Thyroid gland (tissue), 4 donors: ENCODE measurements at regions not wholly inside any gene's neighbourhood (a gene's known extent, or its start where the extent isn't known, plus 50 kb on each side); places are given as distances from the start of the nearest gene placed in this dataset.

Source experiments
- DNase-seq, 2 donors: peaks; one replicate each; pipeline ENCODE4 v3.0.0-alpha.2; 2019
- H3K27ac ChIP-seq, 3 donors: fragments of 200-600 bp; sonication (generic); 1 replicate in 2 of 3; 2 replicates in 1 of 3; pipeline ENCODE4 v1.5.1; 2016 to 2019; ENCODE audit warnings: mild to moderate bottlenecking in 1 of 3, moderate library complexity in 1 of 3
- H3K27me3 ChIP-seq: fragments of 200-600 bp; sonication (generic); one replicate; pipeline ENCODE4 v1.5.1; 2019
- H3K36me3 ChIP-seq, 2 donors: fragments of 200-600 bp; sonication (generic); one replicate each; pipeline ENCODE4 v1.5.1; 2016 to 2019
- H3K4me1 ChIP-seq, 2 donors: fragments of 200-600 bp; sonication (generic); one replicate each; pipeline ENCODE4 v1.5.1; 2017 to 2019
- H3K4me3 ChIP-seq, 3 donors: fragments of 200-600 bp; sonication (generic); replicated peaks in 1 of 3; 1 replicate in 2 of 3; 2 replicates in 1 of 3; pipeline ENCODE4 v1.5.1; 2016; ENCODE audit warnings: mild to moderate bottlenecking in 1 of 3
- H3K9me3 ChIP-seq: fragments of 200-600 bp; sonication (generic); one replicate; pipeline ENCODE4 v1.5.1; 2017
- POLR2A ChIP-seq, 2 donors: fragments of 450-650 bp; IDR thresholded peaks; one replicate each; pipeline ENCODE4 v1.6.1; 2017; ENCODE audit warnings: antibody characterized with exemption in 2 of 2, mild to moderate bottlenecking in 2 of 2, moderate library complexity in 1 of 2
- WGBS, 2 donors: methylation state at CpG; one replicate each; pipeline ENCODE4 v1.1.5; 2017; 5-methylcytosine and 5-hydroxymethylcytosine counted together
- intact Hi-C: fragments of 100-400 bp; cut with DNase I; formaldehyde crosslinking; loops from one replicate; pipeline ENCODE4 v1.15.1; 2023
- TF ChIP-seq, protein P1 (sequence below), 6 experiments: fragments of 200-600 bp in 3 of 6; fragments of 450-650 bp in 3 of 6; sonication (generic) in 3 of 6; IDR thresholded peaks; one replicate each; pipeline ENCODE4 v1.5.1; 2016 to 2019; ENCODE audit warnings: antibody characterized with exemption in 6 of 6, mild to moderate bottlenecking in 2 of 6, inconsistent platforms in 1 of 6, moderate library complexity in 1 of 6

DNA sequence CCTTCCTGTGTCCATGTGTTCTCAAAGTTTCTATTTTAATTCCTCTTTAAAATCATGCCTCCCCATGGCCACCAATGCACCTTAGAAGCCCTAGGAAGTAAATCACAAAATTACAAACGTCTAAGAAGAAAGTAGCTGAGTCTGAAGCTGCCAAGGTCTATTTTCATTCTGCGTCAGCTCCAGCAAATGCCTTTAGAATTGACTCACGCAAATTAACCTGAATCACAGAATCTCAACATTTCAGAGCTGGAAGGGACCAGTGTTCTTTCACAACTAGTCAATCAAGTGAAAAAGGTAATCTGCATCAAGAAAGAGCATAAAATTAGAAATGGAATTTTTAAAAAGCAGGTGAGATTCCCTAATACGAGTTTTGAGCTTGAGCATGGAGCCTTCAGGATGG lies 1017.6 kb downstream of the SORCS3 start:
- intact Hi-C loops = no loop called here
- H3K4me3 ChIP-seq = no peak overlapping the region
- H3K27me3 ChIP-seq = no peaks in the 10 kb centered on the region
- no peaks in the 10 kb centered on the region for H3K9me3 ChIP-seq
- TF ChIP-seq, protein P1, sequence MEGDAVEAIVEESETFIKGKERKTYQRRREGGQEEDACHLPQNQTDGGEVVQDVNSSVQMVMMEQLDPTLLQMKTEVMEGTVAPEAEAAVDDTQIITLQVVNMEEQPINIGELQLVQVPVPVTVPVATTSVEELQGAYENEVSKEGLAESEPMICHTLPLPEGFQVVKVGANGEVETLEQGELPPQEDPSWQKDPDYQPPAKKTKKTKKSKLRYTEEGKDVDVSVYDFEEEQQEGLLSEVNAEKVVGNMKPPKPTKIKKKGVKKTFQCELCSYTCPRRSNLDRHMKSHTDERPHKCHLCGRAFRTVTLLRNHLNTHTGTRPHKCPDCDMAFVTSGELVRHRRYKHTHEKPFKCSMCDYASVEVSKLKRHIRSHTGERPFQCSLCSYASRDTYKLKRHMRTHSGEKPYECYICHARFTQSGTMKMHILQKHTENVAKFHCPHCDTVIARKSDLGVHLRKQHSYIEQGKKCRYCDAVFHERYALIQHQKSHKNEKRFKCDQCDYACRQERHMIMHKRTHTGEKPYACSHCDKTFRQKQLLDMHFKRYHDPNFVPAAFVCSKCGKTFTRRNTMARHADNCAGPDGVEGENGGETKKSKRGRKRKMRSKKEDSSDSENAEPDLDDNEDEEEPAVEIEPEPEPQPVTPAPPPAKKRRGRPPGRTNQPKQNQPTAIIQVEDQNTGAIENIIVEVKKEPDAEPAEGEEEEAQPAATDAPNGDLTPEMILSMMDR (IDR thresholded peaks at IDR 0.05) = no peak
- no peak for TF ChIP-seq POLR2A (IDR thresholded peaks at IDR 0.05)
- H3K4me1 ChIP-seq = no peaks in the 10 kb centered on the region
- no peaks in the 10 kb centered on the region for H3K36me3 ChIP-seq
- DNase-seq = no peak
- H3K27ac ChIP-seq = no peak overlapping the region
- WGBS, 2 donors = 68 to 72% methylated on average over 4 of the region's 4 CpGs

DNA sequence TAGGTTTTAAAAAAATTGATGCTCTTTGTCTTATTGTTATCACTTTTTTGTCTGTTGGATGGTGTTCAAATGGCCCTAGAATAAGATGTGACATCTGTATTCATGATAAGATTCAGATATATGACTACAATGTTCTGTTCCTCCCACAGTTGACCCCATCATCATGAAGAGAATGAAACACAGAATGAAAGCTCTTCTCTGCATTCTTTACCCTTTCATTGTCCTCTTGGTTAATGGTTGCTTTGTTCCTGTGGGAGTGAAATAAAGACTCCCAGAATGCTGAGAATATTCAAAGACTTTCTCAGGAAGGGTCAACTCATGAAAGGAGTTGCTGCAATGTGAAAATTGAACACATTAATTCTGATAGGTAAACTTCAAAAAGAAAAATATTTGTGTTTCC lies 1015.8 kb downstream of the SORCS3 start:
- no peak for DNase-seq
- Histone ChIP-seq H3K27ac (no peak overlapping the region), H3K4me1 (no peaks in the 10 kb centered on the region), H3K27me3 (no peaks in the 10 kb centered on the region), H3K36me3 (no peaks in the 10 kb centered on the region), H3K9me3 (no peaks in the 10 kb centered on the region), H3K4me3 (no peak overlapping the region)
- intact Hi-C loops = no loop called here
- TF ChIP-seq, protein P1 (IDR thresholded peaks at IDR 0.05) = no peak
- TF ChIP-seq POLR2A (IDR thresholded peaks at IDR 0.05) = no peak

GRCh38 chr10:105650306-105650705 lies 1009.2 kb downstream of the SORCS3 start:
- Histone ChIP-seq H3K9me3 (no peaks in the 10 kb centered on the region), H3K4me3 (no peak overlapping the region), H3K27me3 (no peaks in the 10 kb centered on the region), H3K27ac (no peak overlapping the region), H3K36me3 (no peaks in the 10 kb centered on the region), H3K4me1 (no peaks in the 10 kb centered on the region)
- no peak for DNase-seq
- TF ChIP-seq POLR2A (IDR thresholded peaks at IDR 0.05) = no peak
- TF ChIP-seq, protein P1 (IDR thresholded peaks at IDR 0.05) = no peak
- 66 to 72% methylated on average over 3 of the region's 3 CpGs for WGBS, 2 donors
- intact Hi-C loops = no loop called here

DNA sequence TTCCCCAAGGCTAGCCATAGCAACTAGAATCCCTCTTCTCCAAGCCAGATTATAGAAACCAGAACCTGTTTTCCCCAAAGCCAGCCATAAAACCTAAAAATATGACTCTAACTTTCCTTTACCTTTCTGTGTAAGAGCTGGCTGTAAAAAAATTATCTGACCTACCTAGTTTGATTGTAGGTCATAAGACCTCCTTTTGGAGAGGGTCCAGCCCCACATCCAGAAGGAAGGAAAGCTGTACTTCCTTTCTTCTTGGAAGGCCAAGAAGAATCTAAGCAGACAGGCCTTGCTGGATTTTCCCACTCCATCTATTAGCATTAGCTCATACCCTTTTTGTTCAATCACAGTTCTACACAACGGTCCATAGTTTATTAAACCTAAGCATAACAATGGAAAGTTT lies 1006.3 kb downstream of the SORCS3 start:
- no peak overlapping the region for H3K4me3 ChIP-seq
- no peaks in the 10 kb centered on the region for H3K4me1 ChIP-seq
- intact Hi-C loops = no loop called here
- 70 to 76% methylated on average over 1 of the region's 1 CpG for WGBS, 2 donors
- TF ChIP-seq POLR2A (IDR thresholded peaks at IDR 0.05) = no peak
- TF ChIP-seq, protein P1 (IDR thresholded peaks at IDR 0.05) = no peak
- no peak for DNase-seq
- no peak overlapping the region for H3K27ac ChIP-seq
- H3K27me3 ChIP-seq = no peaks in the 10 kb centered on the region
- H3K9me3 ChIP-seq = no peaks in the 10 kb centered on the region
- H3K36me3 ChIP-seq = no peaks in the 10 kb centered on the region

DNA sequence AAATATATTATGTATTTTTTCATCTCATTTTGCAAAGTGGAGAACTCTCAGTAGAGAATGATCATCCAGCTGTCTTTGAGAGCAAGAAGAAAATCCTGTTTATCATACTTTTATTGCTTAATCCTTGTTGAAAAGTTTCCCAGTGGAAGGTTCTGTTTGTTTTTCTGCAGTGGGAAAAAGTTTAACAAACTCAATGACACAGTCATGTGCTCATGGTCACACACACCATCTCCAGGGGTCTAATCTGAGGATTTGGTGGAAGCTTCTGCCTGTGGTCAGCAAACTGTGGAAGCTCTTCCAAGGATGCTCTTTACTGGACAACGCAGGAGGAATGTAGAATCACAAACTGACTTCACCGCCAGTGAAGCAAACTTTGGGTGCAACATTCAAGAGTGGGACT lies 1003.9 kb downstream of the SORCS3 start:
- intact Hi-C loops = no loop called here
- Histone ChIP-seq H3K27me3 (no peaks in the 10 kb centered on the region), H3K9me3 (no peaks in the 10 kb centered on the region), H3K4me1 (no peaks in the 10 kb centered on the region), H3K4me3 (no peak overlapping the region), H3K36me3 (no peaks in the 10 kb centered on the region), H3K27ac (no peak overlapping the region)
- TF ChIP-seq POLR2A (IDR thresholded peaks at IDR 0.05) = no peak
- TF ChIP-seq, protein P1 (IDR thresholded peaks at IDR 0.05) = no peak
- DNase-seq = no peak
- WGBS, 2 donors = 84 to 95% methylated on average over 2 of the region's 2 CpGs
